Activated naive CD4-positive, alpha-beta T cell treated with anti-CD3 and anti-CD28 coated beads for 36 hours (primary cell): ENCODE measurements at regions not wholly inside any gene's neighbourhood (a gene's known extent, or its start where the extent isn't known, plus 50 kb on each side); places are given as distances from the start of the nearest gene placed in this dataset.
A peak's percentile ranks its signal among the peaks of the same experiment; 100 is the strongest.

ENCODE experiments used
- CTCF ChIA-PET: fragments of 350-600 bp; sonication (Branson Sonifier 250); formaldehyde crosslinking; loops from one replicate; lab custom pipeline; 2021; ENCODE audit warnings: antibody characterized with exemption; lab: Charles Lee
- DNase-seq: peaks from one replicate; pipeline ENCODE4 v3.0.0-alpha.2; 2020
- H3K27ac Mint-ChIP-seq: one replicate; pipeline ENCODE4 v1.8.0; 2021; ENCODE audit warnings: mild to moderate bottlenecking, mixed read lengths
- H3K27me3 Mint-ChIP-seq: one replicate; pipeline ENCODE4 v1.8.0; 2021; ENCODE audit warnings: low read depth, mixed read lengths
- H3K36me3 Mint-ChIP-seq: one replicate; pipeline ENCODE4 v1.8.0; 2021; ENCODE audit warnings: low read depth, mixed read lengths
- H3K4me1 Mint-ChIP-seq: one replicate; pipeline ENCODE4 v1.8.0; 2021; ENCODE audit warnings: low read depth, mixed read lengths
- H3K4me3 Mint-ChIP-seq: one replicate; pipeline ENCODE4 v1.8.0; 2021; ENCODE audit warnings: mild to moderate bottlenecking, moderate library complexity, mixed read lengths
- H3K9me3 Mint-ChIP-seq: one replicate; pipeline ENCODE4 v1.8.0; 2021; ENCODE audit warnings: mixed read lengths
- intact Hi-C: fragments of 100-400 bp; cut with micrococcal nuclease; formaldehyde crosslinking; loops from one replicate; pipeline ENCODE4 v1.15.1; 2023

DNA sequence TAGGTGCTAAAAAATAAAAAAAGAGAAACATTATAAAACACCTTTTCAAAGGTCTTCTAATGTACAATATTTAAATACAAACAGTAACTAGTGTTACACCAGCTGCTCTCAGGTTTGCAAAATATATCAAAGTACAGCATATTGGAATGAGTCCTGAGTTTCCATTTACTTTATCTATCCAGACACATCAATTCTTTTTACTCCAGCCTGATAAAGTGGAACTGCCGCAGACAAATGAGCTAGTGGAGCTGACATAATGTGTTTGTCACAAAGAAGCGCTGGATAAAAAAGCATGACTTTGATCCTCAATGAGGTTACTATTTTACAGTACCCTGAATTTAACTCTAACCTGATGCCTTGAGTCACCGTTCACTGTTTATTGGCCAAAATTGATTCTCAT, 1243.1 kb downstream of the GATA3 start:
- H3K4me1 Mint-ChIP-seq, result peaks cover 17% of the 10 kb centered on the region
- no peaks in the 10 kb centered on the region for H3K27me3 Mint-ChIP-seq
- no peaks in the 10 kb centered on the region for H3K36me3 Mint-ChIP-seq
- CTCF ChIA-PET, result interaction anchor here (0.5 to 0.6 kb wide), 2 partner anchors 23 to 1265 kb away, joined by 3 to 4 read pairs; no protein-coding TSS in a partner anchor
- DNase-seq, result no peak
- H3K4me3 Mint-ChIP-seq, result no peak overlapping the region
- intact Hi-C loops, result loop anchor here (5.0 to 10.0 kb wide), 2 partner anchors 303 to 1160 kb away; no protein-coding TSS in a partner anchor
- no peaks in the 10 kb centered on the region for H3K9me3 Mint-ChIP-seq
- no peak overlapping the region for H3K27ac Mint-ChIP-seq

DNA sequence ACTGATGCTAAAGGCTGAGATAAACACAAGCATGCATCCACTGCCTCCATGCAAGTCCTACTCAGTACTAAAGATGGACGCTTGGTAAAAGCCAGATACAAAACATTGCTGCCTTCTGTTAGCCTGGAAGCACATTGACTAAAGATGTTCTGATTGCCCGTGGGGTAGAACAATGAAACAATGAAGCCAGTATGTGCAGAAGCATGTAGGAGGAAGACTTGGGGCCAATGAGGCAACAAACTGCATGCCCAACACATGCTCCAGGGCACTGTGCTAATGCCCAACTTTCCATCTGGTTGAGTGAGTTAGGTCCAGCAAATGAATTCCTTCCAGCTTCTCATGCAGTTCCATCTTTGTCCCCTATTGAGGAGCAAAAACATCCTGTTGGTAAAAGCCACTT, 1245.5 kb downstream of the GATA3 start:
- Mint-ChIP-seq H3K27ac (no peak overlapping the region), H3K4me3 (no peak overlapping the region), H3K27me3 (no peaks in the 10 kb centered on the region), H3K4me1 (peaks cover 5% of the 10 kb centered on the region), H3K9me3 (no peaks in the 10 kb centered on the region), H3K36me3 (no peaks in the 10 kb centered on the region)
- CTCF ChIA-PET, result no interaction called here
- intact Hi-C loops, result loop anchor here (5.0 to 10.0 kb wide), 5 partner anchors 305 to 1615 kb away; no protein-coding TSS in a partner anchor
- no peak for DNase-seq

DNA sequence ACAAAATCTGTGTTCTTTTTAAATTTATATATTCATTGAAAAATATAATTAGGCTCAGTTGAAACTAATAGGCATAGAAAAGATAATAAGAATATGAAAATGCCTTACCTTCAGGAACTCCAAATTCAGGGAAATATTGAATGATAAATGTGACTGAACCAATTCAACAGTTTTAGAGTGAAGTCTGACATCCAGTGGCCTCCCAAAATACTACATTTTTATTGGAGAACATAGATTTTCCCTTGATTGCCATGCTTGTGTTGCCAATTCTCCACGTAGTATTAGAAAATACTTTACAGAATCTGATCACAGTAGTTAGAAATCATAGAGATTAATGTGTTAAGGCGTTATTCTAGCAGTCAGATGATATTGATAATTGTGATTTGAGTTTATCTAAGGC, 1246.7 kb downstream of the GATA3 start:
- no peak for DNase-seq
- Mint-ChIP-seq H3K4me1 (no peaks in the 10 kb centered on the region), H3K36me3 (no peaks in the 10 kb centered on the region), H3K27me3 (no peaks in the 10 kb centered on the region), H3K9me3 (no peaks in the 10 kb centered on the region), H3K4me3 (no peak overlapping the region), H3K27ac (no peak overlapping the region)
- intact Hi-C loops, result loop anchor here (5.0 to 10.0 kb wide), 3 partner anchors 826 to 1616 kb away; no protein-coding TSS in a partner anchor
- CTCF ChIA-PET, result no interaction called here

DNA sequence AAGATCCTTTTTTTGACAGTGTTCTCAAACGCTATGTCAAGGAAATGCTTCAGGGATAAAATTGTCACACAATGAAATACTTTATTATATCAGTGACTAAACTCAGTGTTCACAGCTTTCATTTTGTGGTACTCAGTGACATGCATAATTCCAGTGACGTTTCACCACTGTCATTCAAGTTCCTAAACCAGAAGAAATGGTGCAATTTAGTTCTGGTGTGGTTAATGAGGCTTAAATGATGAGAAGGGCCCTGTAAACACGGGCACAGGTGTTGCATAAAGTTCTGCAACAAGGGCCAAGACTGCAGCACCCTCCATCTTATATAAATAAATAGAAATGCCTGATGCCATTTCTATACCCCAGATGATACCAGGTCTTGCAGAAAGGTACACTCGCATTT, 1247.1 kb downstream of the GATA3 start:
- DNase-seq, result no peak
- intact Hi-C loops, result loop anchor here (5.0 to 10.0 kb wide), 3 partner anchors 827 to 1617 kb away; no protein-coding TSS in a partner anchor
- Mint-ChIP-seq H3K9me3 (no peaks in the 10 kb centered on the region), H3K4me3 (no peak overlapping the region), H3K27me3 (no peaks in the 10 kb centered on the region), H3K4me1 (no peaks in the 10 kb centered on the region), H3K27ac (no peak overlapping the region), H3K36me3 (no peaks in the 10 kb centered on the region)
- CTCF ChIA-PET, result no interaction called here

DNA sequence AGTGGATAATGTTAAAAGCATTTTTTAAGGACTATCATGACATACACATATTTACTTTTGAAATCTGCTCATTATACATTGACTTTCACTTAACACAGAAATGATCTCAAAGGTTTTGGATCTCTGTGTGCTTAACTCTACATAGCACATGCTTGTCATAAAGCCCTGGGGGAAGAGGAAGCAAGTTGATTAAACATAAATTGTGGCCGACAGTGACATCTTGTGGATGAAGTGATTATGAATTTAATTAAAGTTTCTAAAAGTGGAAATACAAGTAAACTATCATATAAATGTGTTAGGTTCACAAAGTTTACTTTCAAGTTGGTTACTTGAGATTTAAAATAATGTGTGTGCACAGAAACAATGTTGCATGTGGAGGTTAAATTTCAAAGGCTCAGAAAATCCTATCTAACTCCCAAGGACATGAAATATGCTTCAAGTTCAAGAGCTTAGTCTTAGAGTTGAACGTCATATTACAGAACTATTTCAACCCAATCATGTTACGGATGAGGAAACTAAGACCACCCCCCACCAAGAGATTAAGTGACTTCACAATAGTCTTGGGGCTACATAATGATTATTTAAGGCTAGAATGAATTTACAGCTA, 1247.8 kb downstream of the GATA3 start:
- Mint-ChIP-seq H3K4me1 (no peaks in the 10 kb centered on the region), H3K27me3 (no peaks in the 10 kb centered on the region), H3K27ac (no peak overlapping the region), H3K9me3 (no peaks in the 10 kb centered on the region), H3K4me3 (no peak overlapping the region), H3K36me3 (no peaks in the 10 kb centered on the region)
- intact Hi-C loops, result loop anchor here (1.0 to 10.0 kb wide), 7 partner anchors 93 to 1777 kb away; no protein-coding TSS in a partner anchor
- CTCF ChIA-PET, result interaction anchor here (0.6 to 1.6 kb wide), 7 partner anchors 8 to 1616 kb away, joined by 3 read pairs; no protein-coding TSS in a partner anchor
- DNase-seq, result peak; percentile 25

DNA sequence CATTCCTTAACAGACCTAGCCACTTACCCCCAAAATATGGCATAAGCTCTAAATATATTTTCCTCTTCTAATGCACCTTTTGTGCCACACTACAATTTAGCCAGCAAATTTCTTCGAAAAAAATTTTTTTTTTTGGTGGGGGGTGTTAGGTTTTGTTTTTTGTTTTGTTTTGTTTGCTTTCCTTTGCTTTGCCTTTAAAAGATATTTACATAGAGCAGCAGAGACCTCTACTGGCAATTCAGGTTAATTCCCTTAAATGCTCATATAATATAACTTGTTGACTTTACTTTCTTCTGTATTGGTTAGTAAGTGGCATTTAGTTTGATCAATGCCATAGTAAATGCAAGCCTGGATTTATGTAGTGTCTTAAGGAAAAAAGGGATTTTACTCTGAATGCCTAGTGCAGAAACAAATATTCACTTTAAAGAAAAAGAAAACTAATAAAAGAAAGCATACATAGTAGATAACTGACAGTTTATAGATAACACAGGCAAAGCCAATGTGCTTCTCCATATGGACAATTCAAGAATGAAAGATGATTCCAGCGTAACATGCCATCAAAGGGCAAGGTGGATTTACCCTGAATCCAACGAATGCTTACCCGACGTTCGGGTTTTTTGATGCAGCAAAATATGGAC, 1250.6 kb downstream of the GATA3 start:
- H3K27ac Mint-ChIP-seq, result no peak overlapping the region
- H3K4me1 Mint-ChIP-seq, result no peaks in the 10 kb centered on the region
- DNase-seq, result no peak
- CTCF ChIA-PET, result no interaction called here
- H3K36me3 Mint-ChIP-seq, result no peaks in the 10 kb centered on the region
- H3K27me3 Mint-ChIP-seq, result peaks cover 9% of the 10 kb centered on the region
- no peaks in the 10 kb centered on the region for H3K9me3 Mint-ChIP-seq
- intact Hi-C loops, result loop anchor here (10.0 kb wide), 2 partner anchors 830 to 1620 kb away; no protein-coding TSS in a partner anchor
- H3K4me3 Mint-ChIP-seq, result no peak overlapping the region

DNA sequence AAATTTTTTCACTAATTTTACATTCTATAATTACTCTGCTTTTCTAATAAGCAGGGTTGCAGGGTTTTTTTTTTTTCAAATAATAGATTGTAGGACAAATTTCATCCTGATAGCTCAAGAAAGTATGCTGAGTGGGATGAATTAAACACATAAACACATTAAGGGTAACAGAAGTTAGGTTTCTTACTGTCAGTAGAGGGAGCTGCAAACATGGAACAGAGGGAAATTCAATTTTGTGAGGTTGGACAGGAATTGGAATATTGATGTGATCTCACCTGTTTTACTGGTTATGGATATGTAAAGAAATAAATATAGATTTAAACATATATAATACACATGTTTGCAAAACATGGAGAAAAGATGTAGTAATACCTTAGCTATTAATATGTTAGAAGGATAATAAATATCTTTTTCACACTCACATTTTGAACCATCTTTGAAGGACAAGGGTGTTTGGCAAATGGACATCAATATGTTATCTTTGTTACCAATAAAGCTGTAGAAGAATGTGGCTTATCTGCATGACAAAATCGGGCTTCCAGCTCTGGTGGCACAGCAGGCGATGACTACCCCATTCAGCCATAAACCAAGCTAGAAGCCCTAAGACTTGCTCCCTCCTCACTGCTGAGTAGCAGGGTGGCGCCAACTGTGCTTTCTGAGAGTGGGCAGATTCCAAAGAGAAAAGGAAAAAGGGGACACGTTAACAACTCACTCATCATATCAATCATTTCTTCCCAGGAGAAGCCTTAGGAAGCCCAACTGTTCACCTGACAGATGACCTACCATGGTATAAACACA, 1257.4 kb downstream of the GATA3 start:
- H3K27ac Mint-ChIP-seq, result no peak overlapping the region
- no peak for DNase-seq
- peaks cover 11% of the 10 kb centered on the region for H3K27me3 Mint-ChIP-seq
- no peaks in the 10 kb centered on the region for H3K9me3 Mint-ChIP-seq
- no peak overlapping the region for H3K4me3 Mint-ChIP-seq
- H3K4me1 Mint-ChIP-seq, result no peaks in the 10 kb centered on the region
- intact Hi-C loops, result no loop called here
- CTCF ChIA-PET, result interaction anchor here (1.0 to 1.3 kb wide), 2 partner anchors 9 to 18 kb away, joined by 3 to 4 read pairs; no protein-coding TSS in a partner anchor
- no peaks in the 10 kb centered on the region for H3K36me3 Mint-ChIP-seq

DNA sequence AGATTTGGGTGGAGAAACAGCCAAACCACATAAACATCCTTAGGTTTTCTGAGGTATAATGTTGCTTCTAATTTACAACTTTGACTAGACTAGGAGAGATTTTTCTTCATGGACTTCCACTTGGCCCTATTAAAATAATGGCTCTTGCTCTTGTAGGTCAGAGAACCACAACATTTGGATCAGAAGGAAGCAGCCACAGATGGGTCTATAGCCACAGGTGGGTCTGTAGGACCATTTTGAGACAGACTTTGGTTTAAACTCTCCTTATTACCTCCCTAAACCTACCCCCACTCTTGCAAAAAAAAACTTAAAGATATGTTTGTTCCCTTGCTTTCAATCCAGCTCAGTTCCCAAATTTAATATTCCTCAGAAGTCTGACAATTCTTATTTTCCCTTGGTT, 1260.8 kb downstream of the GATA3 start:
- Mint-ChIP-seq H3K36me3 (no peaks in the 10 kb centered on the region), H3K27me3 (peaks cover 2% of the 10 kb centered on the region), H3K4me1 (no peaks in the 10 kb centered on the region), H3K9me3 (no peaks in the 10 kb centered on the region), H3K27ac (no peak overlapping the region), H3K4me3 (no peak overlapping the region)
- intact Hi-C loops, result no loop called here
- DNase-seq, result no peak
- CTCF ChIA-PET, result no interaction called here

DNA sequence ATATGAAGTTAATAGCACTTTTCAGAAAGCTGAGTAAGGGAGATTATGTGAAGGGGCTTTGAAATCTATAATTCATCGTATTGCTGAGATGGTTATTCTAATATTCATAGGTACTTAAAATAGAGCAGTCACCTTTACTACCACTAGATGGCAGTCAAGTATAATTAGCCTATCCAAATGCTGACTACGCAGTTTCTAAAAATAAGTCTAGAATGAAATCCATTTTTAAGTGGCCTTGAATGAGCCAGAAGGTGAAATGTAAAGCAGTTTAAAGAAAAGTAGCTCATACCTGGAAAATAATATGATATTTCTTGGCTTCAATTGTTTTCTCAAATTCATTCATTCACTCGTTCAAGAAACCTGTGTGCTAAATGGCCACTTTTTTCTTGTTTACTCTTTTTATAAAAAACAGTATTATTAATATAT, 1277.1 kb downstream of the GATA3 start:
- CTCF ChIA-PET, result interaction anchor here (0.8 to 1.7 kb wide), 10 partner anchors 11 to 1643 kb away, joined by 3 to 6 read pairs (median 3); no protein-coding TSS in a partner anchor
- intact Hi-C loops, result no loop called here
- peaks cover 6% of the 10 kb centered on the region for H3K27me3 Mint-ChIP-seq
- no peaks in the 10 kb centered on the region for H3K9me3 Mint-ChIP-seq
- no peaks in the 10 kb centered on the region for H3K4me1 Mint-ChIP-seq
- H3K27ac Mint-ChIP-seq, result no peak overlapping the region
- H3K36me3 Mint-ChIP-seq, result no peaks in the 10 kb centered on the region
- no peak overlapping the region for H3K4me3 Mint-ChIP-seq
- no peak for DNase-seq

DNA sequence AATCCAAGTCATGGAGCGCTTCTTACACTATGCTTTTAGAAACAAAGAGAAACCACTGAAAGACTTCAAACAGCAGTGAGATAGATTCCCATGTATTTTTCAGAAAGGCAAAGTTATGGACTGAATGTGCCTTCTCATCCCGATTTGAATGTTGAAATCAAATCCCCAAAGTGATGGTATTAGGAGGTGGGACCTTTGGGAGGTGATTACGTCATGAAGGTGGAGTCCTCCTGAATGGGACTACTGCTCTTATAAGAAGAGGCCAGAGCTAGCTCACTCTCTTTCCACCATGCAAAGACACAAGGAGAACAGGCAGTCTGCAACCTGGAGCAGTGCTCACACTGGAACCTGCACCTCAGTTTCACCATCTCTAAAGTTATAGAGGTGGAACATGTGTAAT, 1279.8 kb downstream of the GATA3 start:
- Mint-ChIP-seq H3K4me1 (no peaks in the 10 kb centered on the region), H3K27me3 (no peaks in the 10 kb centered on the region), H3K9me3 (no peaks in the 10 kb centered on the region), H3K36me3 (no peaks in the 10 kb centered on the region), H3K27ac (no peak overlapping the region), H3K4me3 (no peak overlapping the region)
- CTCF ChIA-PET, result no interaction called here
- no peak for DNase-seq
- intact Hi-C loops, result no loop called here

DNA sequence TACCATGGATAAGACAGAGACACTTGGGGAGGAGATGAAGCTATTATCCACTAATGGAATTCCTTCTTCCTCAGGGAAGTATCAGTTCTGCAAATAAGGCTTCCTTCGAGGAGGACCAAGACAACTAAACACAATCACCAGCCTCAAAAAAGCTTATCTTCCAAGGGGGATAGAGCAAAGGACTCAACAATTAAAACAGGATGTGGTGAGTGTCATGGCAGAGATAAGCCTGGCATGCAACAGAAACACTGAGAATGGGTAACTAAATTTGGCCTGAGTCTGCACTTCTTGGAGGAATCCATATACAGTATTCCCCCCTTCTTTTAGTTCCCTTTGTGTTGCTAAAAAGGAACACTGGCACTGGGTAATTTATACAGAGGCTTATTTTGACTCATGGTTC, 1285.2 kb downstream of the GATA3 start:
- CTCF ChIA-PET, result no interaction called here
- H3K9me3 Mint-ChIP-seq, result no peaks in the 10 kb centered on the region

More for the DNA sequence above, 1285.2 kb downstream of the GATA3 start:
- H3K27me3 Mint-ChIP-seq, result no peaks in the 10 kb centered on the region
- H3K4me1 Mint-ChIP-seq, result peaks cover 2% of the 10 kb centered on the region
- DNase-seq, result no peak
- intact Hi-C loops, result loop anchor here (5.0 to 10.0 kb wide), 3 partner anchors 343 to 1165 kb away; no protein-coding TSS in a partner anchor
- H3K4me3 Mint-ChIP-seq, result no peak overlapping the region
- no peak overlapping the region for H3K27ac Mint-ChIP-seq
- H3K36me3 Mint-ChIP-seq, result no peaks in the 10 kb centered on the region
